Keratinocyte (primary cell): ENCODE measurements at regions not wholly inside any gene's neighbourhood (a gene's known extent, or its start where the extent isn't known, plus 50 kb on each side); places are given as distances from the start of the nearest gene placed in this dataset.

Source experiments
- CTCF ChIP-seq, 3 experiments: IDR thresholded peaks in 1 of 3; conservative IDR thresholded peaks in 1 of 3; optimal IDR thresholded peaks in 1 of 3; 2 replicates in 2 of 3; 3 replicates in 1 of 3; pipeline versions ENCODE3 to v1.5.1; 2011; ENCODE audit warnings: low read length in 3 of 3, mild to moderate bottlenecking in 3 of 3, moderate library complexity in 2 of 3, control low read depth in 1 of 3, inconsistent platforms in 1 of 3; ENCODE audit not compliant: insufficient read depth in 2 of 3; ENCODE audit errors: extremely low read depth in 1 of 3
- EZH2 ChIP-seq: IDR thresholded peaks from one replicate; pipeline ENCODE4 v1.6.1; 2012; ENCODE audit warnings: inconsistent platforms, mild to moderate bottlenecking, low read length, moderate library complexity

GRCh38 chr4:79584352-79584751 lies 176.3 kb upstream of the GK2 start:
- TF ChIP-seq CTCF (optimal IDR thresholded peaks at IDR 0.05 in 1 of 3, IDR thresholded peaks at IDR 0.05 in 1 of 3, conservative IDR thresholded peaks at IDR 0.05 in 1 of 3; ENCODE audit: extremely low read depth in 1 of 3, insufficient read depth in 2 of 3, low read length in 3 of 3) = no peak
- no peak for TF ChIP-seq EZH2
